ENCODE measurements at regions not wholly inside any gene's neighbourhood (a gene's known extent, or its start where the extent isn't known, plus 50 kb on each side); places are given as distances from the start of the nearest gene placed in this dataset.
"Not testable (repeated sequence)": the region's sequence is repeated elsewhere in the genome, so short reads cannot be mapped to it uniquely, and the experiment has no call there.

GRCh38 chr6:859936-860335 lies 167.0 kb upstream of the EXOC2 start:
- H3K27ac ChIP-seq (ENCODE audit: low read depth, low read length): no peak overlapping the region
- H3K79me2 ChIP-seq (ENCODE audit: control insufficient read depth, insufficient read depth, low read length, unreplicated experiment): no peaks in the 10 kb centered on the region
- H3K36me3 ChIP-seq (ENCODE audit: insufficient read depth, low read length): no peaks in the 10 kb centered on the region
- H3K27me3 ChIP-seq (ENCODE audit: insufficient read depth, low read length): no peaks in the 10 kb centered on the region
- no peak overlapping the region for H3K4me3 ChIP-seq (ENCODE audit: low read depth, low read length)
- no peak overlapping the region for H2AFZ ChIP-seq (ENCODE audit: low read length, unreplicated experiment)
- no peaks in the 10 kb centered on the region for H3K4me1 ChIP-seq (ENCODE audit: control insufficient read depth, insufficient read depth, low read length, unreplicated experiment)

- H3K36me3 ChIP-seq (ENCODE audit: insufficient read depth, low read length): no peaks in the 10 kb centered on the region
- no peaks in the 10 kb centered on the region for H3K79me2 ChIP-seq (ENCODE audit: control insufficient read depth, insufficient read depth, low read length, unreplicated experiment)
- H2AFZ ChIP-seq (ENCODE audit: low read length, unreplicated experiment): no peak overlapping the region
- H3K4me3 ChIP-seq (ENCODE audit: low read depth, low read length): no peak overlapping the region
- H3K27me3 ChIP-seq (ENCODE audit: insufficient read depth, low read length): no peaks in the 10 kb centered on the region
- no peaks in the 10 kb centered on the region for H3K4me1 ChIP-seq (ENCODE audit: control insufficient read depth, insufficient read depth, low read length, unreplicated experiment)
- no peak overlapping the region for H3K27ac ChIP-seq (ENCODE audit: low read depth, low read length)
Observed at GRCh38 chr6:854406-855118, 161.6 kb upstream of the EXOC2 start.

GRCh38 chr6:852216-852615 lies 159.3 kb upstream of the EXOC2 start:
- H3K4me3 ChIP-seq (ENCODE audit: low read depth, low read length); H2AFZ ChIP-seq (ENCODE audit: low read length, unreplicated experiment); H3K27me3 ChIP-seq (ENCODE audit: insufficient read depth, low read length); H3K79me2 ChIP-seq (ENCODE audit: control insufficient read depth, insufficient read depth, low read length, unreplicated experiment); H3K27ac ChIP-seq (ENCODE audit: low read depth, low read length); H3K36me3 ChIP-seq (ENCODE audit: insufficient read depth, low read length); H3K4me1 ChIP-seq (ENCODE audit: control insufficient read depth, insufficient read depth, low read length, unreplicated experiment): not testable (repeated sequence)

- no peaks in the 10 kb centered on the region for H3K27me3 ChIP-seq (ENCODE audit: insufficient read depth, low read length)
- no peak overlapping the region for H2AFZ ChIP-seq (ENCODE audit: low read length, unreplicated experiment)
- H3K27ac ChIP-seq (ENCODE audit: low read depth, low read length): no peak overlapping the region
- no peaks in the 10 kb centered on the region for H3K4me1 ChIP-seq (ENCODE audit: control insufficient read depth, insufficient read depth, low read length, unreplicated experiment)
- no peak overlapping the region for H3K4me3 ChIP-seq (ENCODE audit: low read depth, low read length)
- H3K79me2 ChIP-seq (ENCODE audit: control insufficient read depth, insufficient read depth, low read length, unreplicated experiment): no peaks in the 10 kb centered on the region
- no peaks in the 10 kb centered on the region for H3K36me3 ChIP-seq (ENCODE audit: insufficient read depth, low read length)
Observed at GRCh38 chr6:849075-849506, 156.2 kb upstream of the EXOC2 start.

- Histone ChIP-seq H3K4me1 (ENCODE audit: control insufficient read depth, insufficient read depth, low read length, unreplicated experiment) (no peaks in the 10 kb centered on the region), H3K79me2 (ENCODE audit: control insufficient read depth, insufficient read depth, low read length, unreplicated experiment) (no peaks in the 10 kb centered on the region), H3K27ac (ENCODE audit: low read depth, low read length) (no peak overlapping the region), H3K36me3 (ENCODE audit: insufficient read depth, low read length) (no peaks in the 10 kb centered on the region), H2AFZ (ENCODE audit: low read length, unreplicated experiment) (no peak overlapping the region), H3K27me3 (ENCODE audit: insufficient read depth, low read length) (no peaks in the 10 kb centered on the region), H3K4me3 (ENCODE audit: low read depth, low read length) (no peak overlapping the region)
Observed at GRCh38 chr6:845566-845965, 152.6 kb upstream of the EXOC2 start.

- Histone ChIP-seq H3K4me1 (ENCODE audit: control insufficient read depth, insufficient read depth, low read length, unreplicated experiment) (no peaks in the 10 kb centered on the region), H3K36me3 (ENCODE audit: insufficient read depth, low read length) (no peaks in the 10 kb centered on the region), H3K27me3 (ENCODE audit: insufficient read depth, low read length) (no peaks in the 10 kb centered on the region), H3K79me2 (ENCODE audit: control insufficient read depth, insufficient read depth, low read length, unreplicated experiment) (no peaks in the 10 kb centered on the region), H2AFZ (ENCODE audit: low read length, unreplicated experiment) (no peak overlapping the region), H3K27ac (ENCODE audit: low read depth, low read length) (no peak overlapping the region), H3K4me3 (ENCODE audit: low read depth, low read length) (no peak overlapping the region)
Observed at GRCh38 chr6:845101-845500, 152.2 kb upstream of the EXOC2 start.

GRCh38 chr6:842141-842540 lies 149.2 kb upstream of the EXOC2 start:
- no peak overlapping the region for H3K4me3 ChIP-seq (ENCODE audit: low read depth, low read length)
- no peak overlapping the region for H3K27ac ChIP-seq (ENCODE audit: low read depth, low read length)
- H2AFZ ChIP-seq (ENCODE audit: low read length, unreplicated experiment): no peak overlapping the region
- no peaks in the 10 kb centered on the region for H3K79me2 ChIP-seq (ENCODE audit: control insufficient read depth, insufficient read depth, low read length, unreplicated experiment)
- H3K27me3 ChIP-seq (ENCODE audit: insufficient read depth, low read length): no peaks in the 10 kb centered on the region
- H3K36me3 ChIP-seq (ENCODE audit: insufficient read depth, low read length): no peaks in the 10 kb centered on the region
- no peaks in the 10 kb centered on the region for H3K4me1 ChIP-seq (ENCODE audit: control insufficient read depth, insufficient read depth, low read length, unreplicated experiment)

- no peak overlapping the region for H3K27ac ChIP-seq (ENCODE audit: low read depth, low read length)
- H2AFZ ChIP-seq (ENCODE audit: low read length, unreplicated experiment): no peak overlapping the region
- no peak overlapping the region for H3K4me3 ChIP-seq (ENCODE audit: low read depth, low read length)
- no peaks in the 10 kb centered on the region for H3K27me3 ChIP-seq (ENCODE audit: insufficient read depth, low read length)
- H3K36me3 ChIP-seq (ENCODE audit: insufficient read depth, low read length): no peaks in the 10 kb centered on the region
- H3K4me1 ChIP-seq (ENCODE audit: control insufficient read depth, insufficient read depth, low read length, unreplicated experiment): no peaks in the 10 kb centered on the region
- no peaks in the 10 kb centered on the region for H3K79me2 ChIP-seq (ENCODE audit: control insufficient read depth, insufficient read depth, low read length, unreplicated experiment)
Observed at GRCh38 chr6:841569-841968, 148.6 kb upstream of the EXOC2 start.

- Histone ChIP-seq H3K79me2 (ENCODE audit: control insufficient read depth, insufficient read depth, low read length, unreplicated experiment) (no peaks in the 10 kb centered on the region), H3K36me3 (ENCODE audit: insufficient read depth, low read length) (no peaks in the 10 kb centered on the region), H3K4me3 (ENCODE audit: low read depth, low read length) (no peak overlapping the region), H3K27me3 (ENCODE audit: insufficient read depth, low read length) (no peaks in the 10 kb centered on the region), H3K27ac (ENCODE audit: low read depth, low read length) (no peak overlapping the region), H3K4me1 (ENCODE audit: control insufficient read depth, insufficient read depth, low read length, unreplicated experiment) (no peaks in the 10 kb centered on the region), H2AFZ (ENCODE audit: low read length, unreplicated experiment) (no peak overlapping the region)
Observed at GRCh38 chr6:839201-839600, 146.3 kb upstream of the EXOC2 start.

GRCh38 chr6:837380-837779 lies 144.4 kb upstream of the EXOC2 start:
- no peak overlapping the region for H3K4me3 ChIP-seq (ENCODE audit: low read depth, low read length)
- H3K27ac ChIP-seq (ENCODE audit: low read depth, low read length): no peak overlapping the region
- H3K36me3 ChIP-seq (ENCODE audit: insufficient read depth, low read length): no peaks in the 10 kb centered on the region
- H2AFZ ChIP-seq (ENCODE audit: low read length, unreplicated experiment): no peak overlapping the region
- no peaks in the 10 kb centered on the region for H3K4me1 ChIP-seq (ENCODE audit: control insufficient read depth, insufficient read depth, low read length, unreplicated experiment)
- H3K27me3 ChIP-seq (ENCODE audit: insufficient read depth, low read length): no peaks in the 10 kb centered on the region
- no peaks in the 10 kb centered on the region for H3K79me2 ChIP-seq (ENCODE audit: control insufficient read depth, insufficient read depth, low read length, unreplicated experiment)

GRCh38 chr6:836276-836853 lies 143.4 kb upstream of the EXOC2 start:
- no peaks in the 10 kb centered on the region for H3K36me3 ChIP-seq (ENCODE audit: insufficient read depth, low read length)
- H3K27ac ChIP-seq (ENCODE audit: low read depth, low read length): no peak overlapping the region
- no peaks in the 10 kb centered on the region for H3K27me3 ChIP-seq (ENCODE audit: insufficient read depth, low read length)
- H3K4me3 ChIP-seq (ENCODE audit: low read depth, low read length): no peak overlapping the region
- no peaks in the 10 kb centered on the region for H3K4me1 ChIP-seq (ENCODE audit: control insufficient read depth, insufficient read depth, low read length, unreplicated experiment)
- H2AFZ ChIP-seq (ENCODE audit: low read length, unreplicated experiment): no peak overlapping the region
- H3K79me2 ChIP-seq (ENCODE audit: control insufficient read depth, insufficient read depth, low read length, unreplicated experiment): no peaks in the 10 kb centered on the region
